OCI-LY3 (cell line): ENCODE measurements at regions not wholly inside any gene's neighbourhood (a gene's known extent, or its start where the extent isn't known, plus 50 kb on each side); places are given as distances from the start of the nearest gene placed in this dataset.

Source experiments
- CTCF ChIP-seq: fragments of 200-600, 300-600 bp; sonication (generic); IDR thresholded peaks from 2 replicates; pipeline ENCODE4 v1.5.1; 2014; ENCODE audit warnings: antibody characterized with exemption, low read length, low read depth
- EZH2phosphoT487 ChIP-seq: fragments of 200-600 bp; shearing (Covaris generic); IDR thresholded peaks from 2 replicates; pipeline ENCODE4 v1.6.1; 2018; ENCODE audit warnings: antibody characterized with exemption, mixed run types, low read depth

- TF ChIP-seq CTCF = peak; percentile 4; the same call in 1 of the 2 replicates
- TF ChIP-seq EZH2phosphoT487 = no peak
Measured at GRCh38 chr15:69592954-69593353, 140.3 kb downstream of the RPLP1 start.
